ENCODE measurements at regions not wholly inside any gene's neighbourhood (a gene's known extent, or its start where the extent isn't known, plus 50 kb on each side); places are given as distances from the start of the nearest gene placed in this dataset.

- TF ChIP-seq AGO1 (IDR thresholded peaks at IDR 0.05; ENCODE audit: low read depth, low read length, poor library complexity, severe bottlenecking) (no peak), NFYB (CRISPR knock-in tag; IDR thresholded peaks at IDR 0.05) (no peak), BRD4 (CRISPR knock-in tag; IDR thresholded peaks at IDR 0.05) (no peak)
- CTCF ChIA-PET (ENCODE audit: low intra/inter-chr PET ratio, low total read pairs), result no interaction called here
- ATAC-seq (no peak), FAIRE-seq (no peak), DNase-seq (ENCODE audit: low spot score) (no peak)
- H3K27me3 ChIP-seq (ENCODE audit: control insufficient read depth in 1 of 2, insufficient read depth in 2 of 2, low read length in 2 of 2), result no peaks in the 10 kb centered on the region
- H3K4me3 ChIP-seq (replicated peaks in 1 of 3; ENCODE audit: insufficient read depth in 1 of 3, low read depth in 2 of 3, low read length in 3 of 3), result no peak overlapping the region
- H3K4me2 ChIP-seq (ENCODE audit: low read depth, low read length), result no peak overlapping the region
- no peak overlapping the region for H3K27ac ChIP-seq (ENCODE audit: extremely low read length, insufficient read depth, low read length)
- no peak overlapping the region for H3K9ac ChIP-seq (ENCODE audit: insufficient read depth, low read depth, low read length)
- H3K9me3 ChIP-seq (ENCODE audit: low read length), result no peaks in the 10 kb centered on the region
- H3K79me2 ChIP-seq (ENCODE audit: insufficient read depth, low read length), result no peaks in the 10 kb centered on the region
- 0% methylated on average over 8 of the region's 8 CpGs for WGBS (ENCODE audit: low lambda C conversion rate)
- POLR2A ChIA-PET, result no interaction called here
- no peak overlapping the region for H2AFZ ChIP-seq (ENCODE audit: low read length)
- H4K20me1 ChIP-seq (ENCODE audit: insufficient read depth, low read length), result no peaks in the 10 kb centered on the region
- no peaks in the 10 kb centered on the region for H3K36me3 ChIP-seq (replicated peaks in 1 of 2; ENCODE audit: control insufficient read depth in 1 of 2, insufficient read depth in 2 of 2, low read length in 2 of 2)
- in situ Hi-C loops (cut with HindIII; ENCODE audit: extremely low pct_ligation_motif_present, low pct_unique_long_range_greater_than_20kb) (no loop called here), intact Hi-C loops (cut with micrococcal nuclease; ENCODE audit: unreplicated experiment) (no loop called here)
- no peaks in the 10 kb centered on the region for H3K4me1 ChIP-seq (ENCODE audit: insufficient read depth, low read length)
- no TSS peak for BruUV-seq (replicated peaks)
Observed at GRCh38 chr3:178297740-178298139, 238.5 kb upstream of the KCNMB2 start.

- 23% methylated on average over 4 of the region's 4 CpGs for WGBS (ENCODE audit: low lambda C conversion rate)
- ATAC-seq, result no peak
- no peak for FAIRE-seq
- H3K4me3 ChIP-seq (replicated peaks in 1 of 3; ENCODE audit: insufficient read depth in 1 of 3, low read depth in 2 of 3, low read length in 3 of 3), result no peak overlapping the region
- in situ Hi-C loops (cut with HindIII; ENCODE audit: extremely low pct_ligation_motif_present, low pct_unique_long_range_greater_than_20kb) (no loop called here), intact Hi-C loops (cut with micrococcal nuclease; ENCODE audit: unreplicated experiment) (no loop called here)
- BruUV-seq (replicated peaks), result no TSS peak
- H3K27ac ChIP-seq (ENCODE audit: extremely low read length, insufficient read depth, low read length), result no peak overlapping the region
- no peaks in the 10 kb centered on the region for H3K4me1 ChIP-seq (ENCODE audit: insufficient read depth, low read length)
- no peak overlapping the region for H3K9ac ChIP-seq (ENCODE audit: insufficient read depth, low read depth, low read length)
- ChIA-PET POLR2A (no interaction called here), CTCF (ENCODE audit: low intra/inter-chr PET ratio, low total read pairs) (no interaction called here)
- H2AFZ ChIP-seq (ENCODE audit: low read length), result no peak overlapping the region
- TF ChIP-seq MIER2 (CRISPR knock-in tag; IDR thresholded peaks at IDR 0.05), result no peak
- no peak for TF ChIP-seq ZNF512 (CRISPR knock-in tag; IDR thresholded peaks at IDR 0.05)
- no peak for TF ChIP-seq MBNL3 (CRISPR knock-in tag; conservative IDR thresholded peaks at IDR 0.05)
- no peak for TF ChIP-seq MYNN (CRISPR knock-in tag; IDR thresholded peaks at IDR 0.05; ENCODE audit: low read depth)
- TF ChIP-seq XBP1 (CRISPR knock-in tag; IDR thresholded peaks at IDR 0.05), result no peak
- no peaks in the 10 kb centered on the region for H3K27me3 ChIP-seq (ENCODE audit: control insufficient read depth in 1 of 2, insufficient read depth in 2 of 2, low read length in 2 of 2)
- no peak overlapping the region for H3K4me2 ChIP-seq (ENCODE audit: low read depth, low read length)
- H3K79me2 ChIP-seq (ENCODE audit: insufficient read depth, low read length), result no peaks in the 10 kb centered on the region
- DNase-seq (ENCODE audit: low spot score), result no peak
- no peaks in the 10 kb centered on the region for H4K20me1 ChIP-seq (ENCODE audit: insufficient read depth, low read length)
- no peaks in the 10 kb centered on the region for H3K9me3 ChIP-seq (ENCODE audit: low read length)
- H3K36me3 ChIP-seq (replicated peaks in 1 of 2; ENCODE audit: control insufficient read depth in 1 of 2, insufficient read depth in 2 of 2, low read length in 2 of 2), result no peaks in the 10 kb centered on the region
Observed at GRCh38 chr3:178300441-178300959, 235.7 kb upstream of the KCNMB2 start.
